ENCODE measurements at regions not wholly inside any gene's neighbourhood (a gene's known extent, or its start where the extent isn't known, plus 50 kb on each side); places are given as distances from the start of the nearest gene placed in this dataset.
"Not testable (repeated sequence)": the region's sequence is repeated elsewhere in the genome, so short reads cannot be mapped to it uniquely, and the experiment has no call there.

DNA sequence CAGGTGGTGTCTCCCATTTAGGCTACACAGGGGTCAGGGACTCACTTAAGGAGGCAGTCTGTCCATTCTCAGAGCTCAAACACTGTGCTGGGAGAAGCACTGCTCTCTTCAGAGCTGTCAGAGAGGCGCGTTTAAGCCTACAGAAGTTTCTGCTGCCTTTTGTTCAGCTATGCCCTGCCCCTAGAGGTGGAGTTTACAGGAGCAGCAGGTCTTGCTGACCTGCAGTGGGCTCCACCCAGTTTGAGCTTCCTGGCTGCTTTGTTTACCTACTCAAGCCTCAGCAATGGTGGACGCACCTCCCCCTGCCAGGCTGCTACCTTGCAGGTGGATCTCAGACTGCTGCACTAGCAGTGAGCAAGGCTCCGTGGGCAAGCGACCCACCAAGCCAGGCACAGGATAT lies 260.1 kb downstream of the MEF2C start:
- H3K27ac ChIP-seq (ENCODE audit: insufficient read depth, low read depth, low read length, poor library complexity, severe bottlenecking); H3K9me3 ChIP-seq (ENCODE audit: control insufficient read depth, low read length); H3K4me3 ChIP-seq (ENCODE audit: insufficient read depth, low read depth, low read length); H3K27me3 ChIP-seq (ENCODE audit: control insufficient read depth, insufficient read depth, low read length, poor library complexity, severe bottlenecking); H3K4me1 ChIP-seq (ENCODE audit: control insufficient read depth, insufficient read depth, low read length); H3K36me3 ChIP-seq (ENCODE audit: control insufficient read depth, insufficient read depth, low read length): not testable (repeated sequence)
- 90 to 96% methylated on average over 5 of the region's 5 CpGs for WGBS, 2 experiments

DNA sequence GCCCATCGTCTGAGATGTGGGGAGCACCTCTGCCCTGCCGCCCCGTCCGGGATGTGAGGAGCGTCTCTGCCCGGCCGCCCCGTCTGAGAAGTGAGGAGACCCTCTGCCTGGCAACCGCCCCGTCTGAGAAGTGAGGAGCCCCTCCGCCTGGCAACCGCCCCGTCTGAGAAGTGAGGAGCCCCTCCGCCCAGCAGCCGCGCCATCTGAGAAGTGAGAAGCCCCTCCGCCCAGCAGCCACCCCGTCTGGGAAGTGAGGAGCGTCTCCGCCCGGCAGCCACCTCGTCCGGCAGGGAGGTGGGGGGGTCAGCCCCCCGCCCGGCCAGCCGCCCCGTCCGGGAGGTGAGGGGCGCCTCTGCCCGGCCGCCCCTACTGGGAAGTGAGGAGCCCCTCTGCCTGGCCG lies 267.2 kb downstream of the MEF2C start:
- H3K4me3 ChIP-seq (ENCODE audit: insufficient read depth, low read depth, low read length); H3K9me3 ChIP-seq (ENCODE audit: control insufficient read depth, low read length); H3K36me3 ChIP-seq (ENCODE audit: control insufficient read depth, insufficient read depth, low read length); H3K27me3 ChIP-seq (ENCODE audit: control insufficient read depth, insufficient read depth, low read length, poor library complexity, severe bottlenecking); H3K4me1 ChIP-seq (ENCODE audit: control insufficient read depth, insufficient read depth, low read length); H3K27ac ChIP-seq (ENCODE audit: insufficient read depth, low read depth, low read length, poor library complexity, severe bottlenecking): not testable (repeated sequence)
- WGBS, 2 experiments, result 95 to 98% methylated on average over 9 to 14 of the region's 32 CpGs

DNA sequence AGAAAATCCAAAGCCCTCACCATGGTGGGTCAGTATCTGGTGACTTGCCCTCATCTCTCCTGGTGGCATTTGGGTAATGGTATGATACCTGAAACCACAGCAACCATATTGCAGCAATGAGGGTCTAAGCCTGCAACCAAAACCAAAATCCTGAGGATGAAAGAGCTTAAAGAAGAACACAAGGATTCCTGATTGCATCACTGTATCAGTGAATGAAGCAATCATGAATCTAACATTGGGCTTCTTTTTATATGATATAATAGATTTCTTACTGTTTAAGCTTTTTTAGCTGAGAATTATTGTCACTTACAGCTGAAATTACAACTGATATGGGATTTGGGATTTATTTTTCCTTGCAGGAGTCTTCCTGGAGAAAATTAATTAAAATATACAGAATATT lies 269.9 kb downstream of the MEF2C start:
- no peaks in the 10 kb centered on the region for H3K36me3 ChIP-seq (ENCODE audit: control insufficient read depth, insufficient read depth, low read length)
- no peaks in the 10 kb centered on the region for H3K27me3 ChIP-seq (ENCODE audit: control insufficient read depth, insufficient read depth, low read length, poor library complexity, severe bottlenecking)
- no peaks in the 10 kb centered on the region for H3K4me1 ChIP-seq (ENCODE audit: control insufficient read depth, insufficient read depth, low read length)
- H3K4me3 ChIP-seq (ENCODE audit: insufficient read depth, low read depth, low read length), result no peak overlapping the region
- H3K9me3 ChIP-seq (ENCODE audit: control insufficient read depth, low read length), result no peaks in the 10 kb centered on the region
- H3K27ac ChIP-seq (ENCODE audit: insufficient read depth, low read depth, low read length, poor library complexity, severe bottlenecking), result no peak overlapping the region

DNA sequence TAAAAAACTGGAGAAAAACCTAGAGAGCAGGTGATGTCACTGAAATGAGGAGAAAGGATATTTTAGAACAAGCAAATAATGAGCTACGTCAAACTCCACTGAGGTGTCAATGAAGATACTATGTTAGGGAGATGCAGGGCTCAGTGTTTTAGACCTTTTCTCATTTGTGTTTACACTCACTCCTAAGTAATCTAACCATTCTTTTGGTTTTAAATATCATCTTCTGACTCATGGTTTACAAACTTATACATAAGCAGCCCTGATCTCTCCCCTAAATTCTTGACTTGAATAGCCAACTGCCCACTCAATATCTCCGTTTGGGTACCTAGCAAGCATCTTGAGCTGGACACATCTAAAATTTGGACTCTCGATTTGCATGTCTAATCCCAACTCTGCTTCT lies 272.4 kb downstream of the MEF2C start:
- H3K27me3 ChIP-seq (ENCODE audit: control insufficient read depth, insufficient read depth, low read length, poor library complexity, severe bottlenecking), result no peaks in the 10 kb centered on the region
- no peaks in the 10 kb centered on the region for H3K4me1 ChIP-seq (ENCODE audit: control insufficient read depth, insufficient read depth, low read length)
- no peaks in the 10 kb centered on the region for H3K36me3 ChIP-seq (ENCODE audit: control insufficient read depth, insufficient read depth, low read length)
- no peak overlapping the region for H3K27ac ChIP-seq (ENCODE audit: insufficient read depth, low read depth, low read length, poor library complexity, severe bottlenecking)
- 93 to 95% methylated on average over 3 of the region's 3 CpGs for WGBS, 2 experiments
- no peak overlapping the region for H3K4me3 ChIP-seq (ENCODE audit: insufficient read depth, low read depth, low read length)
- no peaks in the 10 kb centered on the region for H3K9me3 ChIP-seq (ENCODE audit: control insufficient read depth, low read length)

DNA sequence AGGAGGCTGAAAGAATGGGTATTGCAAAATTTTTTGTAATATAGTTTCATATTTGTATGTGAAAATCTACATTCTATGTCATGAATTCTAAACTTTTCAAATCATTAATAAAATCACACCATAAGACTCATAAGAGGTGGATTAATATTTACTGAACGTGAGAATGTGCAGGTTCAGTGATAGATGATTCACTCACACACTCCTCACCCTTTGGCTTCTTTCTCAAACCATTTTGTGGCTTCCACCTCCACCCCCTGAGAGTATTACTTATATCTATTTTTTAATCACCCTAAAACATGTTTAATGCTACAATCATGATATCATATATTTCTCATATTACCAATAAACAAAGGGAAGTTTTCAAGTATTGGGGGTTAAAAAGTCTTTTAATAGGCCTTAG lies 275.5 kb downstream of the MEF2C start:
- Histone ChIP-seq H3K4me3 (ENCODE audit: insufficient read depth, low read depth, low read length) (no peak overlapping the region), H3K27me3 (ENCODE audit: control insufficient read depth, insufficient read depth, low read length, poor library complexity, severe bottlenecking) (no peaks in the 10 kb centered on the region), H3K27ac (ENCODE audit: insufficient read depth, low read depth, low read length, poor library complexity, severe bottlenecking) (no peak overlapping the region), H3K9me3 (ENCODE audit: control insufficient read depth, low read length) (no peaks in the 10 kb centered on the region), H3K4me1 (ENCODE audit: control insufficient read depth, insufficient read depth, low read length) (no peaks in the 10 kb centered on the region), H3K36me3 (ENCODE audit: control insufficient read depth, insufficient read depth, low read length) (no peaks in the 10 kb centered on the region)
- WGBS, 2 experiments, result 100% methylated on average over 1 of the region's 1 CpG

DNA sequence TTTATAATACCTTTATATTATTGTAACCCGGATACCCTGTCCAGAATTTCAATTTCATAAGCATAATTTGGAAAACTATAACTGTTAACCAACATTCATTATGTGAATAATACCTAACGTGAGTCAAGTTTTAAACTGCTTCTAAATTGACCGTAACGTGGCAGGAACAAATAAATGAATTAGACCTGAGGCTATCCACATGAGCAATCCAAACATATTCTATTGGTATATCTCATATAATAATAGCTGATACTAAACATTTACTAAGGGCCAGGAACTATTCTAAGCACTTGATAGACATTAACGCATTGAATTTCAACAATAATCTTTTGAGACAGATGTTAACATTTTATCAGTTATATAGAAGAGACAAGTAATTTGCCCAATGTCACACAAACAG lies 276.4 kb downstream of the MEF2C start:
- Histone ChIP-seq H3K4me3 (ENCODE audit: insufficient read depth, low read depth, low read length) (no peak overlapping the region), H3K27me3 (ENCODE audit: control insufficient read depth, insufficient read depth, low read length, poor library complexity, severe bottlenecking) (no peaks in the 10 kb centered on the region), H3K9me3 (ENCODE audit: control insufficient read depth, low read length) (no peaks in the 10 kb centered on the region), H3K36me3 (ENCODE audit: control insufficient read depth, insufficient read depth, low read length) (no peaks in the 10 kb centered on the region), H3K4me1 (ENCODE audit: control insufficient read depth, insufficient read depth, low read length) (no peaks in the 10 kb centered on the region), H3K27ac (ENCODE audit: insufficient read depth, low read depth, low read length, poor library complexity, severe bottlenecking) (no peak overlapping the region)
- 96 to 100% methylated on average over 3 to 5 of the region's 5 CpGs for WGBS, 2 experiments

DNA sequence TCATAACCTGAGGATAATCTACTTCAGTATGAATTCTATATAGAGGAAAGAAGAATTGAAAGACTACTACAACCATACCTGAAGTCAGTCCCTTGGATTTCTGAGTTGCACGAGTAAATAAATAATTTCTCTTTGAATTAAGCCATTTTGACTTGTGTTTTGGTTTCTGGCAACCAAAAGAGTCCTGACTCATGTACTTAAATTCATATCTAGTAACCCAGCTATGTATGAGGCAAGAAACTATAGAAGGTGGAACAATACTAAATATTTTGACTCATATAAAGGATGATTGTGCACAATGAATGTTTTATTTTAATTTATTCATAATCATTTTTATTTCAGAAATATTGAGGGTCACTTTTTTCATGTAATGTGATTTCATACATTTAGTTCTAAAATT lies 276.8 kb downstream of the MEF2C start:
- Histone ChIP-seq H3K27me3 (ENCODE audit: control insufficient read depth, insufficient read depth, low read length, poor library complexity, severe bottlenecking) (no peaks in the 10 kb centered on the region), H3K9me3 (ENCODE audit: control insufficient read depth, low read length) (no peaks in the 10 kb centered on the region), H3K27ac (ENCODE audit: insufficient read depth, low read depth, low read length, poor library complexity, severe bottlenecking) (no peak overlapping the region), H3K4me3 (ENCODE audit: insufficient read depth, low read depth, low read length) (no peak overlapping the region), H3K4me1 (ENCODE audit: control insufficient read depth, insufficient read depth, low read length) (no peaks in the 10 kb centered on the region), H3K36me3 (ENCODE audit: control insufficient read depth, insufficient read depth, low read length) (no peaks in the 10 kb centered on the region)
- 88 to 100% methylated on average over 1 of the region's 1 CpG for WGBS, 2 experiments

DNA sequence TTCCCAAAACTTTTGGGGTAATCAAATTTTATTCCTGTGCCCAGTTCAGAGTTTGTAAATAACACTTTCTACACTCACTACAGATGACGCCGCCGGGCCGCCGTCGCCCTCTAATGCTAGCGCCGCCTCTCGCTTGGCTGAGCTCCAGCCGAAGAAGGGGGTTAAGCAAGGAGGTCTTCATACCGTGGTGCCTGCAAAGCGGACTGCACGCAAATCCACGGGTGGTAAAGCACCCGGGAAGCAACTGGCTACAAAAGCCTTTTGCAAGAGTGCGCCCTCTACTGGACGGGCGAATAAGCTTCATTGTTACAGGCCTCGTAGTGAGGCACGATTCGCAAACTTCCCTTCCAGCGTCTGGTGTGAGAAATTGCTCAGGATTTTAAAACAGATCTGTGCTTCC lies 280.4 kb downstream of the MEF2C start:
- H3K9me3 ChIP-seq (ENCODE audit: control insufficient read depth, low read length), result no peaks in the 10 kb centered on the region
- no peaks in the 10 kb centered on the region for H3K27me3 ChIP-seq (ENCODE audit: control insufficient read depth, insufficient read depth, low read length, poor library complexity, severe bottlenecking)
- H3K4me1 ChIP-seq (ENCODE audit: control insufficient read depth, insufficient read depth, low read length), result no peaks in the 10 kb centered on the region
- no peak overlapping the region for H3K4me3 ChIP-seq (ENCODE audit: insufficient read depth, low read depth, low read length)
- no peaks in the 10 kb centered on the region for H3K36me3 ChIP-seq (ENCODE audit: control insufficient read depth, insufficient read depth, low read length)
- WGBS, 2 experiments, result 94% methylated on average over 22 of the region's 22 CpGs
- H3K27ac ChIP-seq (ENCODE audit: insufficient read depth, low read depth, low read length, poor library complexity, severe bottlenecking), result no peak overlapping the region

DNA sequence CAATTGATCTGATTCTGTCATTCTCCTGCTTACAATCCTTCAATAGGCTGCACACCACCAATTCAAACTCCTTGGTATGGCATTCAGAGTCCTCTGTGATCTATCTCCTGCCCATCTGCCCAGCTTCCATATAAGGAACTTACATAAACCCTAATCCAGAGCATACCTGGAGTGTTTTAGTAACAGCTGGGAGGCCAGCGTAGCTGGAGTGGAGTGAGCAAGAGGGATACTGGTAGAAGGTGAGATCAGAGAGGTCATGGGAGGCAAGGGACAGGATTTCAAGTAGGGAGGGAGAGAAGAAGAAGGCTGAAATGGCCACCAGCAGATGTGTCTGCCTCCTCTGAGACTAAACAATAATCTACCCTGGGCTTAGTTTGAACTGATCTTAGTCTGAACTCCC lies 288.5 kb downstream of the MEF2C start:
- Histone ChIP-seq H3K4me3 (ENCODE audit: insufficient read depth, low read depth, low read length) (no peak overlapping the region), H3K4me1 (ENCODE audit: control insufficient read depth, insufficient read depth, low read length) (no peaks in the 10 kb centered on the region), H3K27me3 (ENCODE audit: control insufficient read depth, insufficient read depth, low read length, poor library complexity, severe bottlenecking) (no peaks in the 10 kb centered on the region), H3K9me3 (ENCODE audit: control insufficient read depth, low read length) (no peaks in the 10 kb centered on the region), H3K36me3 (ENCODE audit: control insufficient read depth, insufficient read depth, low read length) (no peaks in the 10 kb centered on the region), H3K27ac (ENCODE audit: insufficient read depth, low read depth, low read length, poor library complexity, severe bottlenecking) (no peak overlapping the region)
- 83 to 87% methylated on average over 1 of the region's 1 CpG for WGBS, 2 experiments

DNA sequence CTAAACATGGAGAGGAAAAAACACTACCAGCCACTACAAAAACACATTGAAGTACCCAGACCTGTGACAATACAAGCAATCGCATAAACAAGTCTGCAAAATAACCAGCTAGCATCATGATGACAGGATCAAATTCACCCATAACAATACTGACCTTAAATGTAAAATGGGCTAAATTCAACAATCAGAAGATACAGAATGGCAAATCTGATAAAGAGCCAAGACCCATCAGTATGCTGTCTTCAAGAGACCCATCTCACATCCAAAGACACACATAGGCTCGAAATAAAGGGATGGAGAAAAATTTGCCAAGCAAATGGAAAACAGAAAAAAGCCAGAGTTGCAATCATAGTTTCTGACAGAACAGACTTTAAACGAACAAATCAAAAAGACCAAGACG lies 294.4 kb downstream of the MEF2C start:
- WGBS, 2 experiments, result 87% methylated on average over 4 of the region's 4 CpGs
- Histone ChIP-seq H3K27me3 (ENCODE audit: control insufficient read depth, insufficient read depth, low read length, poor library complexity, severe bottlenecking) (no peaks in the 10 kb centered on the region), H3K9me3 (ENCODE audit: control insufficient read depth, low read length) (no peaks in the 10 kb centered on the region), H3K36me3 (ENCODE audit: control insufficient read depth, insufficient read depth, low read length) (no peaks in the 10 kb centered on the region), H3K4me1 (ENCODE audit: control insufficient read depth, insufficient read depth, low read length) (no peaks in the 10 kb centered on the region), H3K4me3 (ENCODE audit: insufficient read depth, low read depth, low read length) (no peak overlapping the region), H3K27ac (ENCODE audit: insufficient read depth, low read depth, low read length, poor library complexity, severe bottlenecking) (no peak overlapping the region)

DNA sequence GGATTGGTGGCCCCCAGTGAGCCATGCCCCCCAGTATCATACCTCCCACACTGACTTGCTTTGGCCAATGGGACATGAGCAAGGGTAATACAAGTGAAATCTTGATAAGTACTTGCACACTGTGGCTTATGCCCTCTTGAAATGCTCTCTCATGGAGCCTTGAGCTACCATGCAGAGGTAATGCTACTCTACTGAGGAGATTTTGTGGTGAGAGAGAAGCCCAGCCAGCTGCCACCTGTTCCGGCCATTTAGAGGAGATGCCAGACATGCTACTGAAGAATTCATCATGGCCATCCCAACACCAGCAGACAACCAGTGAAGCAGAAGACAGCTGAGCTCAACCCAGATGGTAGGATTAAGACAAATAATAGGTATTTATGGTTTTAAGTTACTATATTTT lies 299.5 kb downstream of the MEF2C start:
- Histone ChIP-seq H3K4me3 (ENCODE audit: insufficient read depth, low read depth, low read length) (no peak overlapping the region), H3K4me1 (ENCODE audit: control insufficient read depth, insufficient read depth, low read length) (no peaks in the 10 kb centered on the region), H3K27ac (ENCODE audit: insufficient read depth, low read depth, low read length, poor library complexity, severe bottlenecking) (no peak overlapping the region), H3K36me3 (ENCODE audit: control insufficient read depth, insufficient read depth, low read length) (no peaks in the 10 kb centered on the region), H3K27me3 (ENCODE audit: control insufficient read depth, insufficient read depth, low read length, poor library complexity, severe bottlenecking) (no peaks in the 10 kb centered on the region), H3K9me3 (ENCODE audit: control insufficient read depth, low read length) (no peaks in the 10 kb centered on the region)
- 95 to 100% methylated on average over 1 of the region's 1 CpG for WGBS, 2 experiments
